Endodermal cell (in vitro differentiated cells): ENCODE measurements at regions not wholly inside any gene's neighbourhood (a gene's known extent, or its start where the extent isn't known, plus 50 kb on each side); places are given as distances from the start of the nearest gene placed in this dataset.
A peak's percentile ranks its signal among the peaks of the same experiment; 100 is the strongest.

Source experiments
- DNase-seq: peaks from one replicate; pipeline ENCODE4 v3.0.0-alpha.2; 2017
- H3K27ac ChIP-seq: 2 replicates; pipeline ENCODE4 v1.5.1; 2013; ENCODE audit warnings: mild to moderate bottlenecking, low read depth, low read length, moderate library complexity
- H3K27me3 ChIP-seq: 2 replicates; pipeline ENCODE4 v1.6.1; 2013; ENCODE audit warnings: mild to moderate bottlenecking, low read length, moderate library complexity; ENCODE audit not compliant: insufficient read depth, control insufficient read depth, poor library complexity, severe bottlenecking
- H3K36me3 ChIP-seq: 2 replicates; pipeline ENCODE4 v1.7.0; 2013; ENCODE audit warnings: mild to moderate bottlenecking, low read length, moderate library complexity; ENCODE audit not compliant: control insufficient read depth, insufficient read depth
- H3K4me1 ChIP-seq: one replicate; pipeline ENCODE4 v1.7.0; 2013; ENCODE audit warnings: low read length; ENCODE audit not compliant: control insufficient read depth, insufficient read depth
- H3K4me3 ChIP-seq: 2 replicates; pipeline ENCODE4 v1.5.1; 2013; ENCODE audit warnings: mild to moderate bottlenecking, low read length, moderate library complexity
- H3K9ac ChIP-seq: 2 replicates; pipeline ENCODE4 v1.6.1; 2013; ENCODE audit warnings: mild to moderate bottlenecking, low read length, moderate library complexity; ENCODE audit not compliant: poor library complexity, severe bottlenecking; ENCODE audit errors: extremely low read depth
- H3K9me3 ChIP-seq: 2 replicates; pipeline ENCODE4 v1.6.1; 2013; ENCODE audit warnings: mild to moderate bottlenecking, low read length, moderate library complexity; ENCODE audit not compliant: control insufficient read depth
- H3K27ac Mint-ChIP-seq: 2 replicates; pipeline ENCODE4 v1.8.0; 2020; ENCODE audit warnings: mixed read lengths
- H3K27me3 Mint-ChIP-seq: 2 replicates; pipeline ENCODE4 v1.8.0; 2021; ENCODE audit warnings: mild to moderate bottlenecking, mixed read lengths; ENCODE audit not compliant: insufficient read depth
- H3K36me3 Mint-ChIP-seq: 2 replicates; pipeline ENCODE4 v1.8.0; 2020; ENCODE audit warnings: low read depth, mixed read lengths
- H3K4me1 Mint-ChIP-seq: 2 replicates; pipeline ENCODE4 v1.8.0; 2020; ENCODE audit warnings: mixed read lengths
- H3K4me3 Mint-ChIP-seq: 2 replicates; pipeline ENCODE4 v1.8.0; 2020; ENCODE audit warnings: mild to moderate bottlenecking, moderate library complexity, mixed read lengths
- H3K9me3 Mint-ChIP-seq: 2 replicates; pipeline ENCODE4 v1.8.0; 2020; ENCODE audit warnings: mild to moderate bottlenecking, mixed read lengths
- CTCF ChIP-seq: fragments of 200-600 bp; sonication (generic); conservative IDR thresholded peaks from 2 replicates; pipeline ENCODE4 v1.5.0; 2021; ENCODE audit warnings: antibody characterized with exemption, mild to moderate bottlenecking
- WGBS, 2 experiments: methylation state at CpG; one replicate each; pipeline versions ENCODE4 v1.1.5 to v1.1.7; 2013; ENCODE audit warnings: missing lambda C conversion rate in 2 of 2, mixed read lengths in 1 of 2; ENCODE audit not compliant: insufficient coverage in 1 of 2, insufficient read length in 1 of 2; 5-methylcytosine and 5-hydroxymethylcytosine counted together

GRCh38 chr16:7090628-7091115 is 242.0 kb upstream of the RBFOX1 start:
- no peak for TF ChIP-seq CTCF
- H3K27me3 Mint-ChIP-seq = peaks cover 91% of the 10 kb centered on the region
- Histone ChIP-seq H3K36me3 (no peaks in the 10 kb centered on the region), H3K27ac (no peak overlapping the region), H3K27me3 (peaks cover 78% of the 10 kb centered on the region), H3K4me1 (peaks cover 2% of the 10 kb centered on the region), H3K4me3 (no peak overlapping the region), H3K9me3 (no peaks in the 10 kb centered on the region), H3K9ac (no peak overlapping the region)
- no peaks in the 10 kb centered on the region for H3K36me3 Mint-ChIP-seq
- DNase-seq = peak; percentile 52
- peaks cover 29% of the 10 kb centered on the region for H3K4me1 Mint-ChIP-seq
- WGBS, 2 experiments = 34 to 36% methylated on average over 6 to 9 of the region's 9 CpGs
- H3K9me3 Mint-ChIP-seq = no peaks in the 10 kb centered on the region
- no peak overlapping the region for H3K4me3 Mint-ChIP-seq
- H3K27ac Mint-ChIP-seq = no peak overlapping the region

- Mint-ChIP-seq H3K36me3 (no peaks in the 10 kb centered on the region), H3K4me3 (no peak overlapping the region), H3K9me3 (no peaks in the 10 kb centered on the region), H3K4me1 (peaks cover 29% of the 10 kb centered on the region), H3K27me3 (peaks cover 91% of the 10 kb centered on the region), H3K27ac (no peak overlapping the region)
- Histone ChIP-seq H3K9ac (no peak overlapping the region), H3K36me3 (no peaks in the 10 kb centered on the region), H3K9me3 (no peaks in the 10 kb centered on the region), H3K4me3 (no peak overlapping the region), H3K4me1 (peaks cover 2% of the 10 kb centered on the region), H3K27ac (no peak overlapping the region), H3K27me3 (peaks cover 87% of the 10 kb centered on the region)
- no peak for TF ChIP-seq CTCF
- no peak for DNase-seq
These were observed 242.9 kb upstream of the RBFOX1 start for GRCh38 chr16:7089751-7090150.

GRCh38 chr16:7088711-7089110 is 243.9 kb upstream of the RBFOX1 start:
- H3K27ac Mint-ChIP-seq = no peak overlapping the region
- peaks cover 2% of the 10 kb centered on the region for H3K4me1 ChIP-seq
- no peaks in the 10 kb centered on the region for H3K9me3 ChIP-seq
- no peaks in the 10 kb centered on the region for H3K9me3 Mint-ChIP-seq
- no peak for DNase-seq
- peaks cover 93% of the 10 kb centered on the region for H3K27me3 ChIP-seq
- no peaks in the 10 kb centered on the region for H3K36me3 Mint-ChIP-seq
- H3K27ac ChIP-seq = no peak overlapping the region
- H3K4me1 Mint-ChIP-seq = peaks cover 29% of the 10 kb centered on the region
- H3K36me3 ChIP-seq = no peaks in the 10 kb centered on the region
- H3K9ac ChIP-seq = no peak overlapping the region
- WGBS, 2 experiments = 70% methylated on average over 5 of the region's 5 CpGs; no CpG with 5 or more reads in 1 of the 2 experiments
- H3K4me3 ChIP-seq = no peak overlapping the region
- no peak overlapping the region for H3K4me3 Mint-ChIP-seq
- peaks cover 93% of the 10 kb centered on the region for H3K27me3 Mint-ChIP-seq
- TF ChIP-seq CTCF = no peak
